ENCODE measurements at regions not wholly inside any gene's neighbourhood (a gene's known extent, or its start where the extent isn't known, plus 50 kb on each side); places are given as distances from the start of the nearest gene placed in this dataset.

DNA sequence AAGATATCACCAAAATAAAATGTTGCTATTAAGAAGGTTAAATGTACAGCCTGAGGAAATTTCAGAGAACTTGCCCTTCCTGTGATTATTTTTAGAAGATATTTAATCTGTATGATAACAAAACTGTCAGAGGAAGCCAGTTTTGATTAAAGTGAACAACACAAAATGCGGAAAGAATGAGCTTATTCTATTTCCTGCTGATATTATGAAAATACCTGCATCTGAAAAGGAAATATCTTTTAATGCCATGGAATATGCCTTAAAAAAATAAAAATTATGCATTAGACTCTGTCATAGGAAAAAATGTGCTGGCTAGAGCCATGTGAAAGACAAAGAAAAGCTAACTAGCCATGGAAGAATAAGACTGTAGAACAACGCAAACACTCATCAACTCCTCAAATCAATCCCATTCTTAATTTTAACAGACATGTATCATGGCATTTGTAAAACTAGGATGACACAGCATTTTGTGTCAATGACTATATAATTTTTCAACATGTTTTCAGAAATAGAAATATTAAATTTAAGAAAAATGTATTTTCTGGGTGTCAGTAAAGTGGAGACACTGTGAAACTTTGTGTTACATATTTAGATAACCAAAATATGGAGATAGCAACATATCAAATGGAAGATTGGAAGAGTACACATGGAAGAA, 1768.2 kb downstream of the SUCLG1 start:
- DNase-seq (ENCODE audit: low spot score): no peak

DNA sequence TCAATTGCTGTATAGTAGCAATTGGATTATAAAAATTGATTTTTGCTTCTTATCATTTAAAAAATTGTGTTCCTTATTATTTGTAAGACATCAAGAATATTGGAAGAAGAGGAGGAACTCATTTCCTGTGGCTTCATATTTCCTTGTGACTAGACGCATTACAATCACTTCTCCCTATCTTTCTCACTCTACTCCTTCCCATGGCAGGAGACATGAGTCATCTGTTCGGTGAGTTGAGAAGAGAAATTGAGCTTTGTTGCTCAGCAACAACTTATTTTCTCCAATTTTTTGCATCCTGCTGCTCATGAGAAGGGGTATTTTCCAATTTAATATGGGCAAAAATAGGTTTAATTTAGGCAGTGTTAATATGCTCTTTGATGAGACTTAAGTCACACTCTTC, 1783.9 kb downstream of the SUCLG1 start:
- no peak for DNase-seq (ENCODE audit: low spot score)

GRCh38 chr2:82674652-82675051, 1784.4 kb downstream of the SUCLG1 start:
- no peak for DNase-seq (ENCODE audit: low spot score)

DNA sequence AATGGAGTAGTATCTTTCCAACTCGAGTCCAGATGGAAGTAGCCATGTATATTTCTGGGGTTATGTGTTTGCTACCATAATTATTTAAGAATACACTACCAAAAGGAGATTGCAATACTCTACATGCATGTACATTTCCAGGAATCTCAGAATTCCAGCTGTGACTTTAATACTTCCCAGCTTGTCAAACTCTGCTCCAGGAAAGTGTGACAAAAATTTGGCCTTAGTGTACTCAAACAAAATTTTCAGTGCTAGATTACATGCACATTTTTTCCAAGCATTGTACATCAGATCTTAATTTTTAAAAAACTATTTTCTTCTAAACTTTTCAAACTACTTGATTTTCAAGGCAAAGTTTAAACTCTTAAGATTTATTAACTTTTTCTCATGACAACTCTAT, 1791.6 kb downstream of the SUCLG1 start:
- no peak for DNase-seq (ENCODE audit: low spot score)

GRCh38 chr2:82665691-82666090, 1793.4 kb downstream of the SUCLG1 start:
- no peak for DNase-seq (ENCODE audit: low spot score)

- DNase-seq (ENCODE audit: low spot score): no peak
These were observed 1802.0 kb downstream of the SUCLG1 start for GRCh38 chr2:82657106-82657505.

- no peak for DNase-seq (ENCODE audit: low spot score)
These were observed 1802.7 kb downstream of the SUCLG1 start for GRCh38 chr2:82656420-82656819.

DNA sequence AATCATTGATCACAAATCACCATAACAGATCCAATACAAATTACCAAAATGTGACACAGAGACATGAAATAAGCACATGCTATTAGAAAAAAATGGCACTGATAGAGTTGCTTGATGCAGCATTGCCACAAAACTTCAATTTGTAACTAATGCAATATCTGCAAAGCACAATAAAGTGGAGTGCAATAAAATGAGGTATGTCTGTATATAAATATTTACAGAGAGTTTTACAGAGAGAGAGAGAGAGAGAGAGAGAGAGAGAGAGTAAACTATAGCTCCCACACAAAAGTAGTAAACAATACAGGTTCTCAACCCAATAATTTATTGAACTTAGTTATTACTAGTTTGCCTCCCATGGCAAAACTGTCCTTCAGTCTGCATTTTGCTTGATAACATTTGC, 1807.0 kb downstream of the SUCLG1 start:
- no peak for DNase-seq (ENCODE audit: low spot score)

GRCh38 chr2:82650038-82650437, 1809.0 kb downstream of the SUCLG1 start:
- no peak for DNase-seq (ENCODE audit: low spot score)

- no peak for DNase-seq (ENCODE audit: low spot score)
These were observed 1817.4 kb downstream of the SUCLG1 start for GRCh38 chr2:82641598-82642180.

DNA sequence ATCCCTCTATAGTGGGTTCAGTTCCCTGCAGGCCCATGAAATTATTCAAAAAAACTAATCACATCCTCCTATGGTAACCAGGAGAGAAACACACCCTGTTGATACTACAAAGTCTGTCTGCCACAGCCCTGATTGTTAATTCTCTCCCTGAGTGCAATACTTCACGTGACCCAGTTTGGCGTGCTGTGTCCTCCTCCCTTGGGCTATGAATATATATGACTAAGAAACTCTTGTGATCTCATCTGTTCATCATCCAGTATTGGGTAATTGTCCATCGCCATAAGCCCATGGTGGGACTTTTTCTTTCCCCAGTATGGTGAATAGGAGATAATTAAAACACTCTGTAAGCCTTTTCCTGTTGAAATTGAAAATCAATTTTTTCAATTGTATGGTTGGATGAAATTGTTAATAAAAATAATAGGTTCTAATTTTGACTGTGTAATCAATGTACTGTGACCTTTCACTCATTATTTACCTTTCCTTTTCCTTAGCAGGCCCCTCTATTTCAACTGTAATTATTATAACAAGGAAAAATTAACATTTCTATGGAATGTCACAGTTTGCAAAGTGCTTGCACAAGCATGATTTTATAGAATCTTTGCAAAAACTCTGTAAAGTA, 1822.6 kb downstream of the SUCLG1 start:
- DNase-seq (ENCODE audit: low spot score): no peak

DNA sequence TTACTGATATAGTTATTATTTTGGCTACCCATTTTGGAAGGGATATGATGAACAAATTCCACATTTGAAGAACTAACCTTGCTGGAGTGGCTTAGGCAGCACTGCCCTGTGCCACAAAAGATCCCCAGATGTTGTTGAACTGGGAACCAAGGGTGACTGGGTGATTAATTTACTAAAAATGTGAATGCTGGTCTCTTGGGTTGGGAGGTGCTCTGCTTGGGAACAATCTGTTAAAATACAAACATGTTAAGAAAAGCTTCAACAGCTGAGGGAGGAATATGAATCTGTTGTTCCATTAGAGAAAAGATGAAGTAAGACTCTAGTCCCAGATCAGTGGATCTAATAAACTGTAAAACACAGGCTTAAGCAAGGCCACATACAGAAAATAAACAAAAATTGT, 1860.1 kb downstream of the SUCLG1 start:
- DNase-seq (ENCODE audit: low spot score): no peak

DNA sequence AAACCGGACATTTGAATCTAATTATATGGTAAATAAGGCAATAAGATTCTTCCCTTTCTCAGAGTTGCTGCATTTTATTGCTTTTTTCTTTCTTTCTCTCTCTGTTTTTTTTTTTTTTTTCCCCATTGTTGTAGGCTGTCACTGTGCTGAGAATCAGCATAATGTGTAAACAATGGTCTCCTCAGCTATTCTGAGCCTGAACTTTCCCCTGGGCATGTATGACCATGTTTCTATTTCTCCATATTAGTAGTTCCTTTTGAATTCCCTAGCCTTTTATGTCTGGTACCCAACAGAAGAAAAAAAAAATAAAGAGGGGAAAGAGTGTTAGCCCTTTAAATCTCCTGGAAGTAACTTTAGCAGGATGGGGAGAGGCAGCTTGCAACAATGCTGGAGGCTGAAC, 1862.5 kb downstream of the SUCLG1 start:
- DNase-seq (ENCODE audit: low spot score): no peak

DNA sequence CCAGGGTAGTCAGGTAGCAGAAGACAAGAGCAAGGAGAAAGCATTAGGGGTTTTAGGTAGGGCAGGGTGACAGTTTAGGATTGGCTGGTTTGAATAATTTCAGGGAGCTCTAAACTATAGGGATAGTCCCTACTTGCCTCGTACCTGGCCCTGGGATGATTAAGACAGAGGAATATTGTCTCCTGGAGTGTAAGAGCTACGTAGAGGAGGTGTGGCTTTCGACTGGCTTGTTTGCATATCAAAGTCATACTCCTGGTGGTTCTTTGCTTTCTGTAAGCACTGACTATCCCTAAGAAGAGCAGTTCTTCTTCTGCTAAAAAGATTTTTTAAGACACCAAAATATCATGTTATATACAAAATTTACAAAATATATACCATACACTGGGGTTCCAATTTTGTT, 1867.4 kb downstream of the SUCLG1 start:
- no peak for DNase-seq (ENCODE audit: low spot score)

DNA sequence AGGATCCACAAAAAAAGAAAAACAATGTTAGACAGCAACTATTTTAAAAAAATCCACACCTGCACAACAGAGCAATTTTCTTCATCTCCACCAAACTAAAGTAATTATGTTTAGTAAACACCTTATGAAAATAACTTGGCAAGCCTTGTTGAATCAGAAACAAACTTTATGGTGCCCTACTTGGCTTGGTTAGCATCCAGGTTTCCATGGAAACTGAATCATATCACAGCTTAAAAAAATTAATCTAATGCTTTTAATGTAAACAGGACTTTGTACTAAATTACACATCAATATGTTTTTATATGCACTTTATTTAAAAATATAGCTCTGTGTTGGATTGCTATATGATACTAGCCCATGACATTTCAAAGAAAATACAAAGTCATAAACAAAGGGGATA, 1882.4 kb downstream of the SUCLG1 start:
- DNase-seq (ENCODE audit: low spot score): no peak

DNA sequence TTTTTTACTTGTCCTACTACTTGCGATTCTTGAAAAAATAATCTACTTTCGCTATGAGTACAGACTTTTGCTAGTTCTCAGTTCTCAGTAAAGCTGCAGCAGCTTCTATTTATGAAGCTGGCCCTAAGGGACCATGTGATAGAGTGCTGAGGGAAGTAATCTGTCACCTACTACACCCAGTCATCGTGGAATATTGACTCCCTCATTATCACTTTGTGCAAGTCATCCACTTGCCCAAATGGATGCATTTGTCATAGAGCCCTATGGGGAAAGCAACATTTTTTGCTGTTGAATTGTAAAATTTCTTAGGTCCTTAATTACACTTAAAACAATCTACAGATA, 1919.8 kb downstream of the SUCLG1 start:
- no peak for DNase-seq (ENCODE audit: low spot score)

- DNase-seq (ENCODE audit: low spot score): no peak
These were observed 1920.3 kb downstream of the SUCLG1 start for GRCh38 chr2:82538590-82539279.

- no peak for DNase-seq (ENCODE audit: low spot score)
These were observed 1930.8 kb downstream of the SUCLG1 start for GRCh38 chr2:82528288-82528687.

DNA sequence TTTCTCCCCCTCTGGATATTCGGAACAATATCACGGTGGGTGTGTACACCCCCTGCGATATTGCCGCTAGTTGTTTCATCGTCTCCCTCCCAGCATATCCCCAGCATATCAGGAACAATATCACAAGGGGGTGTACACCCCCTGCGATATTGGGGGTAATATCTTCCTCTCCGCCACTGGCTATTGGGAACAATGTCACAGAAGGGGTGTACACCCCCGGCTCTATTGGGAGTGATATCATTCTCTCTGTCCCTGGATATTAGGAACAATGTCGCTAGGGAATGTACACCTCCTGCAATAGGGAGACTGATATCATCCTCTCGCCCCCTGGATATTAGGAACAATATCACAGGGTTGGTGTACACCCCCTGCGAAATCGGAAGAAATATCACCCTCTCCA, 1932.0 kb downstream of the SUCLG1 start:
- DNase-seq (ENCODE audit: low spot score): no peak

DNA sequence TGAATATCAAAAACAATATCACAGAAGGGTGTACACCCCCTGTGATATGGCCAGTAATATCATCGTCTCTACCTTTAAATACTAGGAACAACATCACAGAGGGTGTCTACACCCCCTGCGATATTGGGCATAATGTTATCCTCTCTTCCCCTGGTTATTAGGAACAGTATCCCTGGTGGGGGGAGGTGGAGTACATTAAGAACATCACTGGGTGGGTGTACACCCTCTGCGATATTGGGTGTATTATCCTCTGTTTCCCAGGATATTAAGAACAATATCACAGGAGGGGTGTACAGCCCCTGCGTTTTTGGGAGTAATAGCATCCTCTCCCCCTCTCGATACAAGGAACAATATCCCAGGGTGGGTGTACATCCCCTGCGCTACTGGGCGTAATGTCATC, 1932.8 kb downstream of the SUCLG1 start:
- no peak for DNase-seq (ENCODE audit: low spot score)

DNA sequence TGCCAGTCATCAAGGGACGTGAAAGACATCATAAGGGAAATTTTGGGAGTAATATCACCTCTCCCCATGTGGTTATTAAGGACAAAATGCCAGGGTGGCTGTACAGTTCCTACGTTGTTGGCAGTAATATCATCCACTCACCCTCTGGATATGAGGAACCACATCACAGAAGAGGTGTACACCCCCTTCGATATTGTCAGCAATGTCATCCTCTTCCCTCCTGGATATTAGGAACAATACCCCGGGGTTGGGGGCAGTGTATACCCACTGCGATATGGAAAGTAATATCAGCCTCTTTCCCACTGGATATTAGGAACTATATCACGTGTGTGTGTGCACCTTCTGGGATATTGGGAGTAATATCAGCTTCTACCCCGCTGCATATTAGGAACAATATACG, 1933.3 kb downstream of the SUCLG1 start:
- no peak for DNase-seq (ENCODE audit: low spot score)

DNA sequence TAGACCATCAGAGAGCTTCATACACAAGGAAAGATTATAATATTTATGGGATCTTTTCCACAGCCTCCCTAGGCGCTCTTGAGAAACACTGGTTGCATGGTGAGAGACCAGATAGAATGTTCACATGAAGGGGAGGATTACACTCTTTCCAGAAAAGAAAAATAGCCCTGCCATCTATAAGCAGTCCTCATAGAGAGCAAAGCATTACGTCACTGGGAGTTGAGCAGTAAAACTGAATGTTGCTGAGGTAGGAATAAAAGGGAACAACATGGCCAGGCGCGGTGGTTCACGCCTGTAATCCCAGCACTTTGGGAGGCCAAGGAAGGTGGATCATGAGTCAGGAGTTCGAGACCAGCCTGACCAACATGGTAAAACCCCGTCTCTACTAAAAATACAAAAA, 1934.3 kb downstream of the SUCLG1 start:
- DNase-seq (ENCODE audit: low spot score): no peak

DNA sequence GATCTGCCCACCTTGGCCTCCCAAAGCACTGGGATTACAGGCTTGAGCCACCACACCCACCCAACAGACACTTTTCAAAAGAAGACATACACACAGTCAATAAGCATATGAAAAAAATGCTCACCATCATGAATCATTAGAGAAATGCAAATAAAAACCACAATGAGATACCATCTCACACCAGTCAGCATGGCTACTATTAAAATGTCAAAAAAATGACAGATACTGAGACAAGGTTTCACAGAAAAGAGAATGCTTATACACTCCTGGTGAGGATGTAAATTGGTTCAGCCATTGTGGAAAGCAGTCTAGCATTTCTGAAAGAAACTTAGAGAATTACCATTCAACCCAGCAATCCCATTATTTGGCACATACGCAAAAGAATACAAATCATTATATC, 1947.2 kb downstream of the SUCLG1 start:
- no peak for DNase-seq (ENCODE audit: low spot score)

Measured in hepatic stellate cell (primary cell).